AG04449 (cell line): ENCODE measurements at regions not wholly inside any gene's neighbourhood (a gene's known extent, or its start where the extent isn't known, plus 50 kb on each side); places are given as distances from the start of the nearest gene placed in this dataset.

ENCODE experiments used
- CTCF ChIA-PET: fragments of 350-600 bp; formaldehyde crosslinking; extraction: SDS; loops from one replicate; lab custom pipeline; 2021; ENCODE audit warnings: antibody characterized with exemption; lab: Yijun Ruan, JAX
- POLR2A ChIA-PET: fragments of 400-600, 350-600 bp; formaldehyde crosslinking; extraction: SDS; loops from one replicate; lab custom pipeline; 2020; ENCODE audit warnings: antibody characterized with exemption, inconsistent platforms; lab: Yijun Ruan, JAX
- DNase-seq: peaks from one replicate; pipeline ENCODE4 v3.0.0-alpha.2; 2010; ENCODE audit warnings: low read depth, low spot score
- H3K4me3 ChIP-seq: 2 replicates; pipeline ENCODE4 v1.5.1; 2011; ENCODE audit warnings: low read depth, mild to moderate bottlenecking, control low read depth, low read length
- TF ChIP-seq, protein P1 (sequence below): IDR thresholded peaks from one replicate; pipeline ENCODE4 v1.5.1; 2011; ENCODE audit warnings: mild to moderate bottlenecking, moderate library complexity, low read length, control low read depth, inconsistent platforms; ENCODE audit not compliant: insufficient read depth; ENCODE audit errors: missing control alignments

DNA sequence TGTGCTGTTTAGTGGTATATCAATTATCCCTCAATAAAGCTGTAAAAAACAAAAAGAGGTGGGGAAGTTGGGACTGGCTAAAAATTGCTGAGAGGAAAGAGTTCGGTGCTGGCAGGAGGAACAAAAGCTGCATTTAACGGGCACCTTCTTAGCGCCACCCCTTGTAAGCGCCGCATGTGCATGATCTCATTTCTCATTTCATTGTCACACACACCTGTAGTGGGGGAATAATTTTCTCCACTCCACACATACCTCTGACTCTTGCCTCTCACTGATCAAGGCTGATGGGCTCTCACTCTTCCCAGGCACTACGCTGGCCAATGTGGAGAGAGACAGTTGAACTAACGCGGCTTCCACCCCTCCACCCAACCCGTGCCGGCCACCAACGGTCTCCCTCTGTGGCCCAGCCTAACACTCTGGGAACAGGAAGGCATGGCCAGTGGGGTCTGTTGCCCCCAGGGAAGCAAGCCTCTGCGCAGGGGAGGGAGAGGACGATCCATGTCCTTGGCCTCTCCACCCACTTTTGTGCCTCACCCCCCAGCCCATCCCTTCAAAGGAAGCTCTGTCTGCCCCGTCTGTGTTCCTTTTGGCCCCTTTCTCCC is 186.7 kb upstream of the SYT13 start:
- TF ChIP-seq, protein P1, sequence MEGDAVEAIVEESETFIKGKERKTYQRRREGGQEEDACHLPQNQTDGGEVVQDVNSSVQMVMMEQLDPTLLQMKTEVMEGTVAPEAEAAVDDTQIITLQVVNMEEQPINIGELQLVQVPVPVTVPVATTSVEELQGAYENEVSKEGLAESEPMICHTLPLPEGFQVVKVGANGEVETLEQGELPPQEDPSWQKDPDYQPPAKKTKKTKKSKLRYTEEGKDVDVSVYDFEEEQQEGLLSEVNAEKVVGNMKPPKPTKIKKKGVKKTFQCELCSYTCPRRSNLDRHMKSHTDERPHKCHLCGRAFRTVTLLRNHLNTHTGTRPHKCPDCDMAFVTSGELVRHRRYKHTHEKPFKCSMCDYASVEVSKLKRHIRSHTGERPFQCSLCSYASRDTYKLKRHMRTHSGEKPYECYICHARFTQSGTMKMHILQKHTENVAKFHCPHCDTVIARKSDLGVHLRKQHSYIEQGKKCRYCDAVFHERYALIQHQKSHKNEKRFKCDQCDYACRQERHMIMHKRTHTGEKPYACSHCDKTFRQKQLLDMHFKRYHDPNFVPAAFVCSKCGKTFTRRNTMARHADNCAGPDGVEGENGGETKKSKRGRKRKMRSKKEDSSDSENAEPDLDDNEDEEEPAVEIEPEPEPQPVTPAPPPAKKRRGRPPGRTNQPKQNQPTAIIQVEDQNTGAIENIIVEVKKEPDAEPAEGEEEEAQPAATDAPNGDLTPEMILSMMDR = no peak
- H3K4me3 ChIP-seq = no peak overlapping the region
- ChIA-PET POLR2A (no interaction called here), CTCF (no interaction called here)
- DNase-seq = no peak

DNA sequence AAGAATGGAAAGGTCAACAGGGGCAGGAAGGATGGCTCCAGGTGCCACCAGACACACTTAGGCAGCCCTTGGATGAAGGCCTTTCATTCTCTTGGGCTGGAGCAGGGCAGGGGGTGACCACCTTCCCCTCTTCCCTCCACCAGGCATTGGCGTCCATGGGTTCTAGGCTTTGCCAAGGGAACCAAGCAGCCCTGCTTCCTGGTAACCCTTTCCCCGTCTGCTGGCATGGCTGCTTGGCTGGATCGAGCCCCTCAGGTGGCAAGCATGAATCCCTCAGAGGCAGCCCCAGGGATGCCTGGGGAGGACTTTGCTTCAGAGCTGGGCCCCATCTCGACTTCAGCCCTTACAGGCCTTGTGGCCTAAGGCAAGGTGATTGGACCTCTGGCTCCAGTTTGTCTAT is 185.1 kb upstream of the SYT13 start:
- no peak for DNase-seq
- ChIA-PET POLR2A (no interaction called here), CTCF (interaction anchor here (1.6 kb wide), 1 partner anchor 184 kb away, joined by 3 read pairs; no protein-coding TSS in a partner anchor)

DNA sequence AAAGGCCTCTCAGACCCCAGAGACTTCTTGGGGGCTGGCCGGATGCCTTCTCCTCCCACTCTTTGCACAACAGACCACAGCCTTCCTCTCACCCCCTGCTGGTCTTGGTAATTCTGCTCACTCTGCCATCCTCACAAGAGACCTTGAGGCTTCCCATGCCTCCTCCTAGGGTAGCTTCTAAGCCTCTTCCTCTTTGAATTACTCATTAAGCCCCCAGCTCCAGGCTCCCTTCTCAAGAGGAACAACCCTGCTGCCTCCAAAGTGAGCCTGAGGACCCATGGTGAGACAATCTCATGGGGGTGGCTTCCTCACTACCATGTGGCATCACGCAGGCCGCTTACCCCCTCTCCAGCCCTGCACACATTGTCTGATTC is 184.6 kb upstream of the SYT13 start:
- no peak overlapping the region for H3K4me3 ChIP-seq
- no peak for DNase-seq
- TF ChIP-seq, protein P1 = no peak
- ChIA-PET POLR2A (no interaction called here), CTCF (interaction anchor here (1.6 kb wide), 1 partner anchor 184 kb away, joined by 3 read pairs; no protein-coding TSS in a partner anchor)

More for the DNA sequence above, 185.1 kb upstream of the SYT13 start:
- H3K4me3 ChIP-seq = no peak overlapping the region
- TF ChIP-seq, protein P1 = no peak

DNA sequence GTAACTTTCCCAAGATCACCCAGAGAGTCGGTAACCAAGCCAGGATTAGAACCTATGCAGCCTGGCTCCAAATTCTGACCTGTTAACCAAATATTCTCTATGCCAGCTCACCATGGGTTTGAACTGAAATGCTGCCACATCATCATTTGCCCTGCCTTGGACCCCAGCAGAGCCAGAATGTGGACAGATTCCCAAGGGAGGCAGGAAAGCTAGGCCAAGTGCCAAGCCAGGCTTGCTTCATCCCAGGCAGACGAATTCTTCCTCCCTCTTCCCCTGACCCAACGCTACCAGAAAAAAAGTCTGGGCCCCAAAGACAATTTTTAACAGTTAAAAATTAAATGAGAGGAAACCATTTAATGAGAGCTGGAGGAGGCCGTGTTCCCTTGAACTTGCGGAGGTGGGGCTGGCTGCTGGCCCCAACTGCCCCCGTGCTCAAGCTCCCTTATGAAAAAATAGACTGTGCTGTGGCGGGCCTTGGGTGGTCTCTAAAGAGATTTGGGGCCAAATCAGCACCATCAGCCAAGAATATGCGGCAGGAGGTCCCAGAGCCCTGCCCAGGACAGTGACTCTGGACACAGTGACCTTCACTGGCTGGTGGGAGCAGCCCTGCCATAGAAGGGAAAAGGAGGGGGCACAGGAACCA is 184.1 kb upstream of the SYT13 start:
- ChIA-PET CTCF (interaction anchor here (1.6 kb wide), 1 partner anchor 185 kb away, joined by 3 read pairs; no protein-coding TSS in a partner anchor), POLR2A (no interaction called here)
- no peak overlapping the region for H3K4me3 ChIP-seq
- peak; percentile 17 for DNase-seq
- TF ChIP-seq, protein P1 = no peak

DNA sequence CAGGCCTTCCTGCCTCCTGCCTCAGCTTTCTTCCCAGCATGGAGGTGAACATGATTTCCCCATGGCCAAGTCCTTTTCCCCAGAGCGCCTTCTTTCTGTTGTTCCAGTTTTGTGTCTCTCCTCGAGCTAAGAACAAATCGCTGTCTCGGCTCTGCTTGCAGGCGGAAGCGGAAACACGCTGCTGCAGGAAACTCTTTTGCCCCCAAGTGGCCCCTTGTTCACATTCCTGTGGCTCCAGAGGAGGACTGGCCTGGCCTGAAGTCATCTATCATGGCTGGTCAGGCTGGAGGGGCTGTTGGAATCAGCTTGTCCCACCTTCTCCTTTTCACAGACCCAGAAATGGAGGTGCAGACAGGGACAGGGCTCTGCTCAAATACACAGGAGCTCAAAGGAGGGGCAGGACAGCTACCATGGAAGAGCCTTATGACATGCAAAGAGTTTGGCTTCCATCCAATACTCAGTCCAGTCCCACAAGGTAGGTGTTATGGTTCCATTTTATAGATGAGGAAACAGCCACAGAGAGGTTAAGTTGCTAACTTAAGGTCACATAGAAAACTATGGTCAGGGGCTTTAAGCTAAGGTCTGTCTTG is 182.2 kb upstream of the SYT13 start:
- ChIA-PET CTCF (interaction anchor here (1.5 to 1.7 kb wide), 2 partner anchors 10 to 97 kb away, joined by 3 to 9 read pairs; no protein-coding TSS in a partner anchor), POLR2A (no interaction called here)
- H3K4me3 ChIP-seq = no peak overlapping the region
- no peak for DNase-seq
- TF ChIP-seq, protein P1 = no peak

DNA sequence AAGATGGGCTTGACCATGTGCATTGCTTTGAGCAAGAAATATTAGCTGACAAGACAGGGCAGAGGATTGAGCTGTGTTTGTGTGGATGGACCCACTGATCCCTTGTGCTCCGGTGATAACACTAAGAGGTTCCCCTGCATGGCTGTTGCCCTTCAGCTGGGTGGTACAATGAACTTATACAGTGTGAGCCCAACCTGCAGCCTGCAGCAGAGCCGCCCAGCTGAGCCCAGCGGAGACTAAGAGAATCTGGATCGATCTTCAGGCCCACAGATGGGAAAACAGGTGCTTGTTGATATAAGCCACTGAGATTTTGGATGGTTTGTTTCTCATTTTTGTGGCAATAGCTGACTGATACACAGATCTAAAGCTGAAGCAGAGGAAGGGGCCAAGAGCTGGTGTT is 177.4 kb upstream of the SYT13 start:
- TF ChIP-seq, protein P1 = no peak
- no peak overlapping the region for H3K4me3 ChIP-seq
- ChIA-PET POLR2A (no interaction called here), CTCF (no interaction called here)
- no peak for DNase-seq
